SK-N-SH treated with all-trans-retinoic acid at 6 μM for 48 hours (cell line): ENCODE measurements at regions not wholly inside any gene's neighbourhood (a gene's known extent, or its start where the extent isn't known, plus 50 kb on each side); places are given as distances from the start of the nearest gene placed in this dataset.

ENCODE experiments used
- CREB5 ChIP-seq: fragments of 250-450 bp; sonication (Bioruptor Pico); IDR thresholded peaks from 2 replicates; pipeline ENCODE4 v1.5.1; 2020; ENCODE audit warnings: low read depth, mild to moderate bottlenecking, moderate library complexity
- ESRRG ChIP-seq: fragments of 250-450 bp; sonication (Bioruptor Pico); IDR thresholded peaks from 2 replicates; pipeline ENCODE4 v1.6.1; 2021; ENCODE audit warnings: mild to moderate bottlenecking
- PATZ1 ChIP-seq: fragments of 250-450 bp; sonication (Bioruptor Pico); IDR thresholded peaks from 2 replicates; pipeline ENCODE4 v1.8.0; 2020; ENCODE audit warnings: mild to moderate bottlenecking, moderate library complexity, borderline replicate concordance
- SNAI2 ChIP-seq: fragments of 250-450 bp; sonication (Bioruptor Pico); IDR thresholded peaks from 2 replicates; pipeline ENCODE4 v1.5.0; 2020; ENCODE audit warnings: mild to moderate bottlenecking, moderate library complexity
- TSHZ2 ChIP-seq: fragments of 250-450 bp; sonication (Bioruptor Pico); IDR thresholded peaks from 2 replicates; pipeline ENCODE4 v1.5.0; 2020; ENCODE audit warnings: mild to moderate bottlenecking, moderate library complexity
- ZFP30 ChIP-seq: fragments of 450-650 bp; formaldehyde crosslinking; IDR thresholded peaks from 2 replicates; pipeline ENCODE4 v1.5.0; 2022; ENCODE audit warnings: mild to moderate bottlenecking, moderate library complexity
- ZNF70 ChIP-seq: fragments of 450-650 bp; formaldehyde crosslinking; IDR thresholded peaks from 2 replicates; pipeline ENCODE4 v1.5.0; 2020; ENCODE audit warnings: mild to moderate bottlenecking, moderate library complexity

- no peak for TF ChIP-seq PATZ1 (CRISPR knock-in tag)
- TF ChIP-seq ZFP30 (CRISPR knock-in tag) = no peak
- no peak for TF ChIP-seq SNAI2
- no peak for TF ChIP-seq CREB5 (CRISPR knock-in tag)
- no peak for TF ChIP-seq TSHZ2
- TF ChIP-seq ZNF70 (CRISPR knock-in tag) = peak; percentile 8; the same call in 1 of the 2 replicates
- TF ChIP-seq ESRRG (CRISPR knock-in tag) = no peak
Observed at GRCh38 chr21:32083197-32083596, 195.7 kb downstream of the MIS18A start.
